H1 (cell line): ENCODE measurements at regions not wholly inside any gene's neighbourhood (a gene's known extent, or its start where the extent isn't known, plus 50 kb on each side); places are given as distances from the start of the nearest gene placed in this dataset.

Source experiments
- BCL11A ChIP-seq, 2 experiments: IDR thresholded peaks; one replicate each; pipeline ENCODE4 v1.6.1; 2011; ENCODE audit warnings: low read depth in 2 of 2, low read length in 2 of 2, mild to moderate bottlenecking in 2 of 2
- CBX5 ChIP-seq: fragments of 300-800, 300-1000 bp; sonication (generic); IDR thresholded peaks from 2 replicates; pipeline ENCODE4 v1.7.1; 2016; ENCODE audit warnings: antibody characterized with exemption, low read length, low read depth
- CHD7 ChIP-seq: fragments of 300-600 bp; sonication (generic); IDR thresholded peaks from 2 replicates; pipeline ENCODE4 v1.7.1; 2012; ENCODE audit warnings: low read length, moderate library complexity, mild to moderate bottlenecking, inconsistent platforms; ENCODE audit not compliant: insufficient replicate concordance
- EGR1 ChIP-seq: IDR thresholded peaks from 2 replicates; pipeline ENCODE4 v1.6.1; 2011; ENCODE audit warnings: low read depth, low read length, borderline replicate concordance
- POLR2AphosphoS5 ChIP-seq: IDR thresholded peaks from 2 replicates; pipeline ENCODE4 v1.6.1; 2011; ENCODE audit warnings: low read depth, low read length
- SIX5 ChIP-seq: IDR thresholded peaks from 2 replicates; pipeline ENCODE4 v1.6.1; 2011; ENCODE audit warnings: mild to moderate bottlenecking, low read depth, low read length
- TBP ChIP-seq: IDR thresholded peaks from 2 replicates; pipeline ENCODE4 v1.6.1; 2011; ENCODE audit warnings: low read depth, low read length, improper control_type of control experiment
- TEAD4 ChIP-seq: IDR thresholded peaks from 2 replicates; pipeline ENCODE4 v1.6.1; 2012; ENCODE audit warnings: low read depth, low read length, inconsistent platforms, mixed read lengths
- YY1 ChIP-seq: IDR thresholded peaks from 2 replicates; pipeline ENCODE4 v1.6.1; 2011; ENCODE audit warnings: low read depth, mild to moderate bottlenecking, low read length

- TF ChIP-seq CHD7 (no peak), TEAD4 (no peak), YY1 (no peak), EGR1 (no peak), POLR2AphosphoS5 (no peak), SIX5 (no peak), CBX5 (no peak), BCL11A (IDR thresholded peaks at IDR 0.05; ENCODE audit: low read depth in 2 of 2, low read length in 2 of 2) (no peak), TBP (no peak)
Measured at GRCh38 chr6:11835065-11835464, 56.5 kb upstream of the ADTRP start (continued).
